Effector memory CD4-positive, alpha-beta T cell (primary cell): ENCODE measurements at regions not wholly inside any gene's neighbourhood (a gene's known extent, or its start where the extent isn't known, plus 50 kb on each side); places are given as distances from the start of the nearest gene placed in this dataset.

Source experiments
- DNase-seq, 3 donors: peaks; one replicate each; pipeline ENCODE4 v3.0.0-alpha.2; 2020
- H3K27ac ChIP-seq: 2 replicates; pipeline ENCODE4 v1.7.0; 2013; ENCODE audit warnings: mild to moderate bottlenecking, low read length, moderate library complexity; ENCODE audit not compliant: insufficient read depth, poor library complexity, severe bottlenecking
- H3K27me3 ChIP-seq: replicated peaks from 2 replicates; pipeline ENCODE4 v1.7.0; 2013; ENCODE audit warnings: mild to moderate bottlenecking, low read length; ENCODE audit not compliant: insufficient read depth, control insufficient read depth, poor library complexity, severe bottlenecking
- H3K36me3 ChIP-seq: 2 replicates; pipeline ENCODE4 v1.7.0; 2013; ENCODE audit warnings: mild to moderate bottlenecking, low read length, moderate library complexity; ENCODE audit not compliant: control insufficient read depth, insufficient read depth
- H3K4me1 ChIP-seq: 2 replicates; pipeline ENCODE4 v1.7.0; 2013; ENCODE audit warnings: low read length, mild to moderate bottlenecking; ENCODE audit not compliant: control insufficient read depth, insufficient read depth, poor library complexity, severe bottlenecking
- H3K4me3 ChIP-seq: 2 replicates; pipeline ENCODE4 v1.7.0; 2013; ENCODE audit warnings: low read length, low read depth, mild to moderate bottlenecking; ENCODE audit not compliant: insufficient read depth, poor library complexity, severe bottlenecking
- H3K9me3 ChIP-seq: 2 replicates; pipeline ENCODE4 v1.7.0; 2013; ENCODE audit warnings: mild to moderate bottlenecking, low read length, moderate library complexity; ENCODE audit not compliant: control insufficient read depth

DNA sequence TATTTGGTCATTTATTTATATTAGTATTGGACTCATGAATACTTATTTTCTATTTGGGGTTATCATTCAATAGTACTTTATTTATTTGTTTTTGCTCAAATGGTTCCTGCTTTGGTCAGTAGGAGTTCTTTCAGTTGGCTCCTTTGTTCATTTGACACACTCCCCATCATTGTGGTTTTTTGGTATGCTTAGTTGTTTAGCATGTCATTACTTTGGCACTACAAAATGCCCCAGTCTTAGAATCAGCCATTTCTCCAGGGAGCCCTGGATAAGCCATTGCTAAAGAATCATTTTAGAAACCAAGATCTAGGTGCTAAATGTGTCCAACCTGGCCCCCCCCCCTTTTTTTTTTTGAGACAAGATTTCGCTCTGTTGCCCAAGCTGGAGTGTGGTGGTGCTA, 61.7 kb upstream of the MRPS6 start:
- no peaks in the 10 kb centered on the region for H3K36me3 ChIP-seq
- peaks cover 11% of the 10 kb centered on the region for H3K9me3 ChIP-seq
- DNase-seq = no peak
- no peak overlapping the region for H3K4me3 ChIP-seq
- H3K27ac ChIP-seq = no peak overlapping the region
- H3K27me3 ChIP-seq = no peaks in the 10 kb centered on the region
- no peaks in the 10 kb centered on the region for H3K4me1 ChIP-seq

DNA sequence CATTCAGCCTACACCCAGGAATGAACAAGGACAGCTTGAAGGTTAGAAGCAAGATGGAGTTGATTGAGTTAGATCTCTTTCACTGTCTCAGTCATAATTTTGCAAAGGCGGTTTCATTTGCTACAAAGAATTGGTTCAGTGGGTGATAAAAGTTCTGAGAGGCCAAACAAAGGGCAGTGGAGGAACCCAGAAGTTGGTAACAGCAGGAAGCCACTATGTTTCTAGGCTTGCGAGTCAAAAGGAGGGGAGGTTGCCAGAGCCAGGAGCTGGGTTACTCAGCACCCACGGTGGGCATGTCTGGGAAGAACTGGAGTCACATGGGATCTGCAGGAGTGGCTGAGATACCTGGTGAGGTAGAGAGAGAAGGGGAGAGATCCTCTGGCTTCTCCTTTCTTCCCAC, 64.2 kb upstream of the MRPS6 start:
- Histone ChIP-seq H3K4me1 (no peaks in the 10 kb centered on the region), H3K27ac (no peak overlapping the region)
- no peak for DNase-seq

GRCh38 chr21:34008618-34009017, 64.8 kb upstream of the MRPS6 start:
- no peak for DNase-seq
- H3K36me3 ChIP-seq = no peaks in the 10 kb centered on the region
- no peaks in the 10 kb centered on the region for H3K27me3 ChIP-seq
- no peaks in the 10 kb centered on the region for H3K4me1 ChIP-seq
- H3K9me3 ChIP-seq = peaks cover 11% of the 10 kb centered on the region
- no peak overlapping the region for H3K27ac ChIP-seq
- no peak overlapping the region for H3K4me3 ChIP-seq

More for the DNA sequence above, 64.2 kb upstream of the MRPS6 start:
- Histone ChIP-seq H3K36me3 (no peaks in the 10 kb centered on the region), H3K27me3 (no peaks in the 10 kb centered on the region), H3K4me3 (no peak overlapping the region), H3K9me3 (peaks cover 11% of the 10 kb centered on the region)

DNA sequence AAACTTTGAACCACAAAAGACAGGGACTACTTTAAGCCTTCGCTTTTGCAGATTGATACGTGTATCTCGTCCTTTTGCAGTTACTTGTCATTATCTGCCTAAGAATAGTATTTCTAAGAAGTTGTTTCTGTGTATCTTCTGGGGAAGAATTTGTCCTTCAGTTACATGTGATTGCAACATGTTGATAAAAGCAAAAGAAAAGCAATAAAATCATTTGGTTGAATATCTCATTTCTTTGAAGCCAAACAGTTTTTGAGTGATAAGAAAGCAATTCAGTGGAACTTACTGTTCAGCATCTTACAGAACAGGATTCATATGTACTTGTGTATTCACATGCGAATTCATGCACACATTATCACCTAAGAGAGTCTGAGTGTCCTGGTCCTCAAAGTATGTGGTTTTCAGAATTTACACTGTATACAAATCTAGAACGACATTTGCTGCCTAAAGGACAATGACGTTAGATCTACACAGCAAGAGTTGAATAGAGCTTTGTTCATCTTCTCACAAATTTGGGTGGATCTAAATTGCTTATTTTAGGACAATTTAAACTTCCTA, 66.7 kb upstream of the MRPS6 start:
- H3K4me1 ChIP-seq = no peaks in the 10 kb centered on the region
- no peak overlapping the region for H3K4me3 ChIP-seq
- H3K27ac ChIP-seq = no peak overlapping the region
- no peaks in the 10 kb centered on the region for H3K36me3 ChIP-seq
- no peaks in the 10 kb centered on the region for H3K27me3 ChIP-seq
- H3K9me3 ChIP-seq = peaks cover 1% of the 10 kb centered on the region
- no peak for DNase-seq

DNA sequence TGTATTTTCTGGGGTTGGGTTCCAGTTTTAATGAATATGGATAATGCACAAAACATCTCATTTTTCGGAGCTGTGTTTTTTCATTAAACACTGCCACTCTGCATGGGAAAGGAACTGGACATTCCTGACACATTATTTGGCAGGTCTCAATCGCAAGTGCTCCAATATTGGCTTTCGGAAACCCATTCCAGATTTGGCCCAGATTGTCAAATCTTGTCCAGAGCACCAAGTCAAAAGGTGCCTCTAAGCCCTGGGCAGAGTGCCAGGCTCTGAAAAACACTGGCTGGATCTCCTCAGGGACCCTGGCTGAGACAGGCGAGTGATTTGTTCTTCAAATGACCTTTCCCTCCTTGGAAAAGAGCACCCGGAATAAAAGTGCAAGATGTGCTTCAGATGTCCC, 68.4 kb upstream of the MRPS6 start:
- Histone ChIP-seq H3K27me3 (no peaks in the 10 kb centered on the region), H3K4me1 (no peaks in the 10 kb centered on the region), H3K4me3 (no peak overlapping the region), H3K9me3 (no peaks in the 10 kb centered on the region), H3K36me3 (no peaks in the 10 kb centered on the region), H3K27ac (no peak overlapping the region)
- no peak for DNase-seq

DNA sequence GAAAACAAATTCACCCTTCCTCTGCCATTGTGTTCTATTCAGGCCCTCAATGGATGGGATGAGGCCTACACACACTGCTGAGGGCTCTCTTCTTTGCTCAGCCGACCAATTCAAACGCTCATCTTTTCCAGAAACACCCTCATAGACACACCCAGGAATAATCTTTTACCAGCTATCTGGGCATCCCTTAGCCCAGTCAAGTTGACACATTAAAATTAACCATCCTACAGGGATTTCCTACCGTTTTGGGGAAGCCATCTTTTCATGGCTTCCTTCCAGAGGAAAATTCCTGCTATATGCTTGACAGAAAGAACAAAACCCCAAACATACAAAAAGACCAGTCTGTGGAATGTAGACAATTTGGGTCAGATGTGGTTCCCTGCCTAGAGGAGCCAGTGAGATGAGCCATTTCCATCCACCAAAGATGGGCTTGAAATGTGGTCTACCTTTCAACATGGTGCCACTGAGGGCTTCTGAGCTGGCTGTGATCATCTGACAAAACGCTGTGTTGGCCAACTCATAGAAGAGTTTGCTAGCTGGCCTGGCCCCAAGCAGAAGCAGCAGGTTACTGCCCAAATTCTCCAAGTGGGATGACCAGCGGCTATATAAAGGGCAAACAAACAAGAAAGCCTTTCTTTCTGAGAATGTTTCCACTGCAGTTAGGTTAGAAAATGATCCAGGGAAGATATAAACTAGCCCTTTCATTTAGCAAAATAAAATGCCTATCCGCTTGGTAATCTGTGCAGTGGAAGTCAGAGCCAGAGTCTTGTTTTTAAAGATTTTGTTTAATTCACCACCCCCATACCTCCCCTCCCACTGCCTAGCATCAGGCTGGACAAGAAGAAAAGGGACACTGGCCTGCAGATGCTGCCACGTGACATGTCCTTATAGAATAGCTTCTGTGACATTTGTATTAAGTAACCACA, 69.1 kb upstream of the MRPS6 start:
- no peaks in the 10 kb centered on the region for H3K9me3 ChIP-seq
- DNase-seq = no peak
- no peaks in the 10 kb centered on the region for H3K36me3 ChIP-seq
- no peaks in the 10 kb centered on the region for H3K4me1 ChIP-seq
- H3K27ac ChIP-seq = no peak overlapping the region
- no peaks in the 10 kb centered on the region for H3K27me3 ChIP-seq
- H3K4me3 ChIP-seq = no peak overlapping the region

- Histone ChIP-seq H3K9me3 (no peaks in the 10 kb centered on the region), H3K4me3 (no peak overlapping the region), H3K36me3 (no peaks in the 10 kb centered on the region), H3K4me1 (peaks cover 4% of the 10 kb centered on the region), H3K27ac (no peak overlapping the region), H3K27me3 (no peaks in the 10 kb centered on the region)
- no peak for DNase-seq
Measured at GRCh38 chr21:34003428-34003827, 70.0 kb upstream of the MRPS6 start.

- DNase-seq = no peak
- no peaks in the 10 kb centered on the region for H3K9me3 ChIP-seq
Measured at GRCh38 chr21:34000375-34000774, 73.0 kb upstream of the MRPS6 start.

DNA sequence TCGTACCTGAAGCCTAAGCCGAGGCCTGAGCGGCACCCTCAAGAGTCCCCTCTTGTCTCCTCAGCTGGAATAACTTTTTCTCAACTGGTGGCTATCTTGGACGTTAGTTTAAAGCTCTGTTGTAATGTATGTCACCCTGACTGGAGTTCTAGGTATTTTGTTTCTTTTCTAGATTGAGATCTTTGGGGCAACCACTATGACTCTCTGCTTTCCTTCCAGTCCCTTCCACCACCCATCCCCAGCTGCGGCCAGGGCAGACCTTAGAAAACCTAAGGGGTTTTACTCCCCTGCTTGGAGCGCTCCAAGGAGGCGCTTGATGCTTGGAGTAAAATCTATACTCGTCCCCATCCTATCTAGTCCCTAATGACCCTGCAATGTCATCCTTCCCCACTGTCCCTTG, 74.6 kb upstream of the MRPS6 start:
- no peaks in the 10 kb centered on the region for H3K36me3 ChIP-seq
- no peak overlapping the region for H3K4me3 ChIP-seq
- H3K27ac ChIP-seq = no peak overlapping the region
- no peaks in the 10 kb centered on the region for H3K9me3 ChIP-seq
- no peaks in the 10 kb centered on the region for H3K27me3 ChIP-seq
- peaks cover 9% of the 10 kb centered on the region for H3K4me1 ChIP-seq
- no peak for DNase-seq

More at GRCh38 chr21:34000375-34000774, 73.0 kb upstream of the MRPS6 start:
- Histone ChIP-seq H3K27me3 (no peaks in the 10 kb centered on the region), H3K4me1 (peaks cover 9% of the 10 kb centered on the region), H3K36me3 (no peaks in the 10 kb centered on the region), H3K4me3 (no peak overlapping the region), H3K27ac (no peak overlapping the region)

DNA sequence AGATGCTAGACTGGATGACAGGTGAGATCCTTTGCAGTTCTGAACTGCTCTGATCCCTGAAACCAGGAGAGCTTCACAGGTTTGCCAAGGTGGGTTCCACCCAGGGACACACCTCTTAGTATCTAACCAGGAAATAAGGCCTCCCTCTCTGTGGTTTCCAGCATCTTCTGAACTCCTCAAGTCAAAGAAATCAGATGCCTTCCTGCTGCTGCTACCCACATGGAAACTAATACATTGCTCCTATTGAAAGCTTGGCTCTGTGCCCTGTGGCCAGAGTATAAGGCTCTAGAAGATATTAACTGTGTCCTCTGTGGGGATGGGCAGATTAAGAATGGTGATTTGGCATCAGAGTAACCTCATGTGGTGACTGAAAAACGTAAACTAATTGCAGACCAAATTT, 75.0 kb upstream of the MRPS6 start:
- no peak for DNase-seq
- Histone ChIP-seq H3K4me1 (peaks cover 9% of the 10 kb centered on the region), H3K36me3 (no peaks in the 10 kb centered on the region), H3K27ac (no peak overlapping the region), H3K9me3 (no peaks in the 10 kb centered on the region), H3K4me3 (no peak overlapping the region), H3K27me3 (no peaks in the 10 kb centered on the region)
